ENCODE measurements at regions not wholly inside any gene's neighbourhood (a gene's known extent, or its start where the extent isn't known, plus 50 kb on each side); places are given as distances from the start of the nearest gene placed in this dataset.

GRCh38 chr21:22582026-22582425 lies 1583.8 kb downstream of the NCAM2 start:
- H3K36me3 ChIP-seq: no peaks in the 10 kb centered on the region
- WGBS: 24% methylated on average over 2 of the region's 2 CpGs
- no peaks in the 10 kb centered on the region for H3K9me3 ChIP-seq
- no peaks in the 10 kb centered on the region for H3K27me3 ChIP-seq
- no peaks in the 10 kb centered on the region for H3K4me1 ChIP-seq
- no peak overlapping the region for H3K4me3 ChIP-seq
- no peak overlapping the region for H3K27ac ChIP-seq
- no peak for DNase-seq (ENCODE audit: low spot score in 2 of 2)
- TF ChIP-seq EP300 (IDR thresholded peaks at IDR 0.05): no peak
- no peak for TF ChIP-seq POLR2A (IDR thresholded peaks at IDR 0.05)
- no peak for TF ChIP-seq CTCF (IDR thresholded peaks at IDR 0.05)
- TF ChIP-seq POLR2AphosphoS5 (IDR thresholded peaks at IDR 0.05): no peak

- Histone ChIP-seq H3K36me3 (no peaks in the 10 kb centered on the region), H3K9me3 (no peaks in the 10 kb centered on the region), H3K4me1 (no peaks in the 10 kb centered on the region), H3K27ac (no peak overlapping the region), H3K27me3 (no peaks in the 10 kb centered on the region), H3K4me3 (no peak overlapping the region)
- TF ChIP-seq POLR2A (IDR thresholded peaks at IDR 0.05): no peak
- no peak for TF ChIP-seq POLR2AphosphoS5 (IDR thresholded peaks at IDR 0.05)
- no peak for TF ChIP-seq CTCF (IDR thresholded peaks at IDR 0.05)
- TF ChIP-seq EP300 (IDR thresholded peaks at IDR 0.05): no peak
- no peak for DNase-seq (ENCODE audit: low spot score in 2 of 2)
- 92% methylated on average over 5 of the region's 5 CpGs for WGBS
These were observed 1586.1 kb downstream of the NCAM2 start for GRCh38 chr21:22584308-22584707.

- TF ChIP-seq POLR2A (IDR thresholded peaks at IDR 0.05) (no peak), EP300 (IDR thresholded peaks at IDR 0.05) (no peak), CTCF (IDR thresholded peaks at IDR 0.05) (no peak), POLR2AphosphoS5 (IDR thresholded peaks at IDR 0.05) (no peak)
- no peak for DNase-seq (ENCODE audit: low spot score in 2 of 2)
- Histone ChIP-seq H3K4me1 (no peaks in the 10 kb centered on the region), H3K9me3 (no peaks in the 10 kb centered on the region), H3K27me3 (no peaks in the 10 kb centered on the region), H3K27ac (no peak overlapping the region), H3K36me3 (no peaks in the 10 kb centered on the region), H3K4me3 (no peak overlapping the region)
- 80% methylated on average over 4 of the region's 4 CpGs for WGBS
These were observed 1587.3 kb downstream of the NCAM2 start for GRCh38 chr21:22585558-22585957.

- Histone ChIP-seq H3K36me3 (no peaks in the 10 kb centered on the region), H3K9me3 (peaks cover 3% of the 10 kb centered on the region), H3K27ac (no peak overlapping the region), H3K4me1 (no peaks in the 10 kb centered on the region), H3K27me3 (no peaks in the 10 kb centered on the region), H3K4me3 (no peak overlapping the region)
- 96% methylated on average over 16 of the region's 31 CpGs for WGBS
- TF ChIP-seq CTCF (IDR thresholded peaks at IDR 0.05): no peak
- no peak for TF ChIP-seq EP300 (IDR thresholded peaks at IDR 0.05)
- no peak for DNase-seq (ENCODE audit: low spot score in 2 of 2)
These were observed 1599.5 kb downstream of the NCAM2 start for GRCh38 chr21:22597660-22598255.

GRCh38 chr21:22609802-22610201 lies 1611.6 kb downstream of the NCAM2 start:
- whole genome bisulfite sequencing: 70% methylated on average over 3 of the region's 3 CpGs
- Histone ChIP-seq H3K27ac (no peak overlapping the region), H3K9me3 (no peaks in the 10 kb centered on the region), H3K36me3 (no peaks in the 10 kb centered on the region), H3K4me3 (no peak overlapping the region), H3K27me3 (no peaks in the 10 kb centered on the region), H3K4me1 (no peaks in the 10 kb centered on the region)
- DNase-seq (ENCODE audit: low spot score in 2 of 2): no peak
- no peak for TF ChIP-seq POLR2A (IDR thresholded peaks at IDR 0.05)

- Histone ChIP-seq H3K4me3 (no peak overlapping the region), H3K4me1 (no peaks in the 10 kb centered on the region), H3K36me3 (no peaks in the 10 kb centered on the region), H3K27ac (no peak overlapping the region), H3K27me3 (no peaks in the 10 kb centered on the region), H3K9me3 (no peaks in the 10 kb centered on the region)
- TF ChIP-seq POLR2AphosphoS5 (IDR thresholded peaks at IDR 0.05): no peak
- TF ChIP-seq CTCF (IDR thresholded peaks at IDR 0.05): no peak
- TF ChIP-seq POLR2A (IDR thresholded peaks at IDR 0.05): no peak
- no peak for TF ChIP-seq EP300 (IDR thresholded peaks at IDR 0.05)
- no peak for DNase-seq (ENCODE audit: low spot score in 2 of 2)
- WGBS: 97% methylated on average over 1 of the region's 1 CpG
These were observed 1629.7 kb downstream of the NCAM2 start for GRCh38 chr21:22627911-22628310.

Data from suprapubic skin (tissue), 4 donors.